Smooth muscle cell (in vitro differentiated cells): ENCODE measurements at regions not wholly inside any gene's neighbourhood (a gene's known extent, or its start where the extent isn't known, plus 50 kb on each side); places are given as distances from the start of the nearest gene placed in this dataset.

Experiments
- DNase-seq: peaks from one replicate; lab custom pipeline; 2025; ENCODE audit not compliant: unreplicated experiment; lab: John Stamatoyannopoulos, UW
- H2AFZ ChIP-seq: fragments of 200-600 bp; sonication (generic); 2 replicates; pipeline ENCODE4 v1.6.0; 2016; ENCODE audit warnings: antibody characterized with exemption, low read depth, mild to moderate bottlenecking
- H3F3A ChIP-seq: fragments of 200-600 bp; sonication (generic); 2 replicates; pipeline ENCODE4 v1.6.0; 2017; ENCODE audit warnings: antibody characterized with exemption, low read depth
- H3K27ac ChIP-seq: fragments of 200-600 bp; sonication (generic); 2 replicates; pipeline ENCODE4 v1.5.1; 2016; ENCODE audit warnings: low read depth, mild to moderate bottlenecking
- H3K27me3 ChIP-seq: fragments of 200-600 bp; sonication (generic); 2 replicates; pipeline ENCODE4 v1.6.1; 2016; ENCODE audit warnings: low read depth, mild to moderate bottlenecking
- H3K36me3 ChIP-seq: fragments of 200-600 bp; sonication (generic); 2 replicates; pipeline ENCODE4 v1.5.1; 2016; ENCODE audit warnings: low read depth
- H3K4me1 ChIP-seq: fragments of 200-600 bp; sonication (generic); 2 replicates; pipeline ENCODE4 v1.5.1; 2016; ENCODE audit warnings: low read depth
- H3K4me2 ChIP-seq: fragments of 200-600 bp; sonication (generic); 2 replicates; pipeline ENCODE4 v1.6.0; 2016; ENCODE audit warnings: mild to moderate bottlenecking
- H3K4me3 ChIP-seq: fragments of 200-600 bp; sonication (generic); 2 replicates; pipeline ENCODE4 v1.5.1; 2016; ENCODE audit warnings: mild to moderate bottlenecking
- H3K79me2 ChIP-seq: fragments of 200-600 bp; sonication (generic); 2 replicates; pipeline ENCODE4 v1.6.0; 2016; ENCODE audit warnings: low read depth, mild to moderate bottlenecking
- H3K9ac ChIP-seq: fragments of 200-600 bp; sonication (generic); 2 replicates; pipeline ENCODE4 v1.6.0; 2016; ENCODE audit warnings: low read depth
- H3K9me3 ChIP-seq: fragments of 200-600 bp; sonication (generic); replicated peaks from 2 replicates; pipeline ENCODE4 v1.5.1; 2016; ENCODE audit warnings: low read depth
- H4K20me1 ChIP-seq: fragments of 200-600 bp; sonication (generic); 2 replicates; pipeline ENCODE4 v1.6.0; 2016; ENCODE audit warnings: low read depth
- WGBS: methylation state at CpG from one replicate; pipeline ENCODE4 v1.1.7; 2016; ENCODE audit warnings: low lambda C conversion rate; 5-methylcytosine and 5-hydroxymethylcytosine counted together
- TF ChIP-seq, protein P1 (sequence below): fragments of 200-600 bp; sonication (generic); IDR thresholded peaks from 2 replicates; pipeline ENCODE4 v1.5.1; 2017; ENCODE audit warnings: borderline replicate concordance, mild to moderate bottlenecking, antibody characterized with exemption; ENCODE audit not compliant: insufficient read depth, poor library complexity, severe bottlenecking

DNA sequence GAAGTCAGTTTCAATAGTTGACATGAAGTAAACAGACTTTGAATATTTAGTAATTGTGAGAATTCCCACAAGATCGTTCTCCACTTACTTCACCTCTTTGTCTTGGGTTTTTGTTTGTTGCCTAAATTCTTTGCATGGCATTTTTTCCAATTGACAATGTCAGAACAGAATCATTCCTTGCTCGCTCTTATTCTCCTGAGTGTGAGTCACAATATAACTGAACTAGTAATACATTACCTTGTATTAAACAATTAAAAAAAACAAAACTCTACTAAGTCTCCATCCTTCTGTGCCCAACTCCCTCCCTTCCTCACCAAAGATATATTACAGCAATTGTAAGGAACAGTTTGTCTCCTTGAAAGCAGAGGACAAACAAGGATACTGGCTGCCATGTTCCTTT is 638.8 kb upstream of the NOVA1 start:
- Histone ChIP-seq H3K9me3 (no peaks in the 10 kb centered on the region), H2AFZ (no peak overlapping the region), H3K27ac (no peak overlapping the region), H3K27me3 (no peaks in the 10 kb centered on the region), H4K20me1 (no peaks in the 10 kb centered on the region), H3F3A (no peaks in the 10 kb centered on the region), H3K36me3 (no peaks in the 10 kb centered on the region), H3K4me2 (no peak overlapping the region), H3K79me2 (no peaks in the 10 kb centered on the region), H3K4me1 (no peaks in the 10 kb centered on the region), H3K9ac (no peak overlapping the region), H3K4me3 (no peak overlapping the region)
- 56% methylated on average over 2 of the region's 2 CpGs for WGBS
- TF ChIP-seq, protein P1, sequence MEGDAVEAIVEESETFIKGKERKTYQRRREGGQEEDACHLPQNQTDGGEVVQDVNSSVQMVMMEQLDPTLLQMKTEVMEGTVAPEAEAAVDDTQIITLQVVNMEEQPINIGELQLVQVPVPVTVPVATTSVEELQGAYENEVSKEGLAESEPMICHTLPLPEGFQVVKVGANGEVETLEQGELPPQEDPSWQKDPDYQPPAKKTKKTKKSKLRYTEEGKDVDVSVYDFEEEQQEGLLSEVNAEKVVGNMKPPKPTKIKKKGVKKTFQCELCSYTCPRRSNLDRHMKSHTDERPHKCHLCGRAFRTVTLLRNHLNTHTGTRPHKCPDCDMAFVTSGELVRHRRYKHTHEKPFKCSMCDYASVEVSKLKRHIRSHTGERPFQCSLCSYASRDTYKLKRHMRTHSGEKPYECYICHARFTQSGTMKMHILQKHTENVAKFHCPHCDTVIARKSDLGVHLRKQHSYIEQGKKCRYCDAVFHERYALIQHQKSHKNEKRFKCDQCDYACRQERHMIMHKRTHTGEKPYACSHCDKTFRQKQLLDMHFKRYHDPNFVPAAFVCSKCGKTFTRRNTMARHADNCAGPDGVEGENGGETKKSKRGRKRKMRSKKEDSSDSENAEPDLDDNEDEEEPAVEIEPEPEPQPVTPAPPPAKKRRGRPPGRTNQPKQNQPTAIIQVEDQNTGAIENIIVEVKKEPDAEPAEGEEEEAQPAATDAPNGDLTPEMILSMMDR: no peak
- DNase-seq: no peak

GRCh38 chr14:27242874-27243273 is 645.0 kb upstream of the NOVA1 start:
- Histone ChIP-seq H3K27ac (no peak overlapping the region), H3K79me2 (no peaks in the 10 kb centered on the region), H3F3A (no peaks in the 10 kb centered on the region), H3K9me3 (no peaks in the 10 kb centered on the region), H3K36me3 (no peaks in the 10 kb centered on the region), H4K20me1 (no peaks in the 10 kb centered on the region), H3K4me3 (no peak overlapping the region), H3K4me1 (no peaks in the 10 kb centered on the region), H3K4me2 (no peak overlapping the region), H2AFZ (no peak overlapping the region), H3K9ac (no peak overlapping the region), H3K27me3 (no peaks in the 10 kb centered on the region)
- no peak for DNase-seq
- WGBS: 85% methylated on average over 3 of the region's 3 CpGs
- TF ChIP-seq, protein P1: no peak

DNA sequence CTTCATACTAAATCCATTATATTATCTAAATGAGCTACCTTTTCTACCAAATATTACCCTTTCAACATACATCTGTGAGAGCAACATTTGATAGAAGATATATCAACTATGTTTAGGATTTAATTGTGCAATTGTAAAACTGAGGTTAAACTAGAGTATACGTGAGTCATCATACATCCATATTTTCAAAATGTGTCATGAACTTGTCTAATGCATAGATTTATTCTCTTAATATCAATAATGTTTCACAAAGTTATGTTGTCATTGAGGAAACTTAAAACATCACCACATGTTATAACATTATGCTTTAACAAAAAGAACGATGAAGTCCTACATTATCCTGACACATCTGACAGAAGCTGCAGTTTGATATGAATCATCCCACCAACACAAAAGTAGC is 645.5 kb upstream of the NOVA1 start:
- no peaks in the 10 kb centered on the region for H3F3A ChIP-seq
- H4K20me1 ChIP-seq: no peaks in the 10 kb centered on the region
- H3K36me3 ChIP-seq: no peaks in the 10 kb centered on the region
- no peak overlapping the region for H3K9ac ChIP-seq
- H3K9me3 ChIP-seq: no peaks in the 10 kb centered on the region
- H3K27me3 ChIP-seq: no peaks in the 10 kb centered on the region
- TF ChIP-seq, protein P1: no peak
- 90% methylated on average over 2 of the region's 2 CpGs for WGBS
- no peaks in the 10 kb centered on the region for H3K79me2 ChIP-seq
- DNase-seq: no peak
- H3K27ac ChIP-seq: no peak overlapping the region
- H3K4me1 ChIP-seq: no peaks in the 10 kb centered on the region
- no peak overlapping the region for H2AFZ ChIP-seq
- H3K4me3 ChIP-seq: no peak overlapping the region
- H3K4me2 ChIP-seq: no peak overlapping the region

DNA sequence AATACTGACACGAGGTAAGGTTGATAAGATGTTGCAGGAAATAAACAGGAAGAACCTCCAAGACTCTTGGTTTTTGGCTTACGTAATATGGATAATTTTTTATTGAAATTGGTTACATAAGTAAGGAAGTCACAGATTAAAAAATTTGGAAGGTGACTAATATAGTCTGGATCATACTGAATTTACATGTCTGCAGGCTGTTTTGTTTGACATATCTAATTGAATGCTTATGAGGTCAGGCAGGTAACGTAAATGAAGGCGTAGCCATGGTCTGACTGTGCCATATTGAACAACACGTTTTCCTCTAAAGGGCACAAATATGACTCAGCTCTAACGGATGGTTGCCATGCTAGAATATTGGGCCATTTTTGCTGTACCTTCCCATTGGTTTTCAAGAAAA is 648.1 kb upstream of the NOVA1 start:
- no peaks in the 10 kb centered on the region for H3K36me3 ChIP-seq
- H3K9me3 ChIP-seq: no peaks in the 10 kb centered on the region
- no peak overlapping the region for H3K4me2 ChIP-seq
- DNase-seq: no peak
- WGBS: 90% methylated on average over 6 of the region's 6 CpGs
- no peaks in the 10 kb centered on the region for H3K27me3 ChIP-seq
- no peaks in the 10 kb centered on the region for H3F3A ChIP-seq
- no peak overlapping the region for H3K27ac ChIP-seq
- no peak overlapping the region for H3K4me3 ChIP-seq
- no peaks in the 10 kb centered on the region for H3K4me1 ChIP-seq
- no peak overlapping the region for H2AFZ ChIP-seq
- no peak overlapping the region for H3K9ac ChIP-seq
- no peaks in the 10 kb centered on the region for H4K20me1 ChIP-seq
- TF ChIP-seq, protein P1: no peak
- no peaks in the 10 kb centered on the region for H3K79me2 ChIP-seq
